ENCODE measurements at regions not wholly inside any gene's neighbourhood (a gene's known extent, or its start where the extent isn't known, plus 50 kb on each side); places are given as distances from the start of the nearest gene placed in this dataset.
"Not testable (repeated sequence)": the region's sequence is repeated elsewhere in the genome, so short reads cannot be mapped to it uniquely, and the experiment has no call there.

- no peak for DNase-seq (ENCODE audit: low read depth in 2 of 2)
Measured at GRCh38 chr10:28859791-28860190, 182.5 kb downstream of the BAMBI start.

DNA sequence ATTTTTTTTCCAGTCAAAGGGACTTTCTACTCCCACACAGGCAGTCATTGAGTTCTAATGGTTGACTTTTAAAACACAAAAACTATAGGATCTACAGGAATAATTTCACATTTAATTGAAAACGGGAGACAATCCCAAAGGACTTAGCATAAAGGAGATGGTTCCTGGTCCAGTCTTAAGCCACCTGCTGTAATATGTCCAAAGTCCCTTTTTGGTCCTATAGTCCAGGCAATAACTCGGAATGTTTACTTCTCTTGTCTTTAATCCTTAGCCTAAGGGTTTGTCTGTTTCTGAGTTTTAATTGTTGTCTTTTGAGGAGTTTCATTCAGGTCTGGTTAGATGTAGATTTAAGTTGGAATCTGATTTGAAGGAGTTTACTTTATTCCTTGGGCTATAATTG, 184.9 kb downstream of the BAMBI start:
- no peak for DNase-seq (ENCODE audit: low read depth in 2 of 2)

GRCh38 chr10:28869606-28870201, 192.4 kb downstream of the BAMBI start:
- DNase-seq (ENCODE audit: low read depth in 2 of 2) = no peak

GRCh38 chr10:28871665-28872064, 194.3 kb downstream of the BAMBI start:
- no peak for DNase-seq (ENCODE audit: low read depth in 2 of 2)

- DNase-seq (ENCODE audit: low read depth in 2 of 2) = no peak
Measured at GRCh38 chr10:28872587-28873165, 195.4 kb downstream of the BAMBI start.

GRCh38 chr10:28873540-28873939, 196.2 kb downstream of the BAMBI start:
- no peak for DNase-seq (ENCODE audit: low read depth in 2 of 2)

GRCh38 chr10:28874210-28874609, 196.9 kb downstream of the BAMBI start:
- DNase-seq (ENCODE audit: low read depth in 2 of 2) = no peak

- no peak for DNase-seq (ENCODE audit: low read depth in 2 of 2)
Measured at GRCh38 chr10:28875549-28876081, 198.3 kb downstream of the BAMBI start.

GRCh38 chr10:28878236-28878970, 201.1 kb downstream of the BAMBI start:
- DNase-seq (ENCODE audit: low read depth in 2 of 2) = no peak

DNA sequence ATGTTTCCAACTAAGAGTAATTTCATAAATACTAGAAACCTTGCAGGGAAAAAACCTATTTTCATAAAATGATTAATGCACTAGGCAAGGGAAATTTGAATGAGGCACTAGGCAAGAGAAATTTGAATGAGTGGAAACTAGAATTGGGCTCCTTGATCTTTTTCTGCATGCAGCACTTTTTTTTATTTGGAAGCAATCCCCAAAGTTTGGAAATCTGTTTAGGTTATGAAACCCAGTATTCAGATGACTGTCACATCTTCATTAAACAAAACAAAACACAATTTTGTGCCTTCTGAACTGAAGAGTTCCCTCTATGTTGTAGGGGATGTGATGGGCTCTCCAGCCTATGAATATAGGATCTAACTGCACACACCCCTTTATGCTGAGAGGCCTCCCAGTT, 201.9 kb downstream of the BAMBI start:
- DNase-seq (ENCODE audit: low read depth in 2 of 2) = no peak

- DNase-seq (ENCODE audit: low read depth in 2 of 2) = no peak
Measured at GRCh38 chr10:28879875-28880682, 202.8 kb downstream of the BAMBI start.

DNA sequence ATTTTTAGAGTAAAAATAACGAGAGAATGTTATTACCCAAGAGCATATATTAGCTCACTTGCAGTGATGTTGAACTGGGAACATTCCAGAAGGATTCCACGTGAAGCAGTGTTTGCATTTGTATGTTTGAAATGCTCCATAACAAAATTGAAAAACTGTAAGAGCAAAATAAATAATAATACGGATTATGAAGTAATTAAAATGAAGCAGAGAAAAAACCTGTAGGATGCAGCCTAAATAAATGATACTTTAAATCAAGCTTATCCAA, 203.3 kb downstream of the BAMBI start:
- no peak for DNase-seq (ENCODE audit: low read depth in 2 of 2)

- no peak for DNase-seq (ENCODE audit: low read depth in 2 of 2)
Measured at GRCh38 chr10:28881171-28881882, 204.0 kb downstream of the BAMBI start.

DNA sequence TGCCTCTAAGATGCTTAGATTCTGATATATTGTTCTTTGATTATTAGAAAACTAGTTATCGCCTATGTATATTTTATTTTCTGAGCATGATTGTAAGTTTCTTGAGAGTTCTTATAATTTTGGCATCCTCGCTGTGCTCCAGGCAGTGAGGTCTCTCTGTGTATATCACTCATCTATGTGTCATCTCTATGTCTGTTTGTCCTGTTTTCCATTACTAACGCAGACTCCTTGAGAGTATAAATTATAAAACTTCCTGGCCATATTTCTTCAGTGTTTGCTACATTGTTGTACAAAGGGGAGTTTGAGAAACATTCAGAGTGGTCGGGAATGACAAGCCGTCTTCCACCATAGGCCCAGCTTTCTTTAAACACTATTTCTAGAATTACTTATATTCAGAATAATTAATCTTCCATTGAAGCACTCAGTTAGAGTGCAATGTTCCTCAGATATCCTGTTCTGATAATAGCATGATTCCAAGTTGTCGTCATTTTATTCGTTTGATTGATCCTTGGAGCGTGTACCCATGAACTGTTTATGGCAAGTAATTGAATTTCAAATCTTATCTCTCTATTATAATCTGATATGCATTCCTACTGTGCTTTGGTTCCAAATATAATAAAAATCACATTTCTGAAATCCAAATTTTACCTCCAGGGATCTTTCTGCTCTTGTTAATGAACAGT, 206.6 kb downstream of the BAMBI start:
- DNase-seq (ENCODE audit: low read depth in 2 of 2) = no peak

- DNase-seq (ENCODE audit: low read depth in 2 of 2) = no peak
Measured at GRCh38 chr10:28890121-28890950, 213.0 kb downstream of the BAMBI start.

- DNase-seq (ENCODE audit: low read depth in 2 of 2) = no peak
Measured at GRCh38 chr10:28891058-28891713, 213.9 kb downstream of the BAMBI start.

DNA sequence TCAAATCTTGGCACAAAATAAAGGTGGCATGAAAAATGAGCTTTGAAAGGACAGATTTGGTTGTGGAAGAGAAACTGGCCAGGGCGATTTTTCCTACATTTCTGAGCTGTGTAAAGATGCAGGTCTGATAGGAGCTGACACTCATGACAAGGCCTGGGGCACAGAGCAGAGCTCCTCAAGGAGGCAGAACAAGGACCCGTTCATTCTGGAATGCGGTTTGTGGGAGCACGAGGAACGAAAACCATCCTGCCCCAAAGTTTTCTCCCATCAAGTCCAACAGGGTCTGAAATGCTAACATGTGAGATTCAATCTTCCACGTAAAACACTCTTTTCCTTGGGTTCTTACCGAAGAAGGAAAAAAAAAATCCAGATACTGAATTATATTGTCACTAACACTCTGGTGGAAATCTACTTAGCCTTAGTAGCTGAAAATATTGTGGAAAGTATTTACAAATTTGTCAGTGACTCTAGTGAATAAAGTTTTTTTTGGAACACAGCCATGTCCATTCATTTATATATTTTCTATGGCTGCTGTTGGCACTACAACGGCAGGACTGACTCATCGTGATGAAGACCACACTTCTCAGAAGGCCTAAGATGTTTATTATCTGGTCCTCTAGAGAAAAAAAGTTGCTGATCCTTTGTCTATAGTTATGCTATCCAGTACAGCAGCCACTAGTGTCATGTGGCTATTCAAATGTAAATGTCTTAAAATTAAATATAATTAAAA, 215.7 kb downstream of the BAMBI start:
- no peak for DNase-seq (ENCODE audit: low read depth in 2 of 2)

DNA sequence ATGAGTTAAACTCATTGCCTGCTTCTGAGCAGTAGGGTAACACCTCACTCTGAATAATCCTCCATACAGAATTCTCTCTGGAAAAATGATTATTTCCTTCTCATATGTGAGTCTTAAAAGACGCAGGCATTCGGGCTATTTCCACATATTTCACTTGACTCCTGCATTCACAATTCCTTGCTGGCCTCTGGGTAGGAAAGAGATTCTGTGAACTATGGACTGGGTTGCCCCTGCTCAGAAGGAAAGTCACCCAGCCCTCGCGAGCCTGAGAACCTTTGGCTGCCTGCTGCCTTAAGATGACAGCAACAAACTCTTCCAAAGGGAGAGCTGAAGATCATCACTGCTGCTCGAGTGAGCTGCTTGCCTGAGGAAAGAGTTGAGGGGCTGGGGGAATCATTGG, 216.8 kb downstream of the BAMBI start:
- no peak for DNase-seq (ENCODE audit: low read depth in 2 of 2)

DNA sequence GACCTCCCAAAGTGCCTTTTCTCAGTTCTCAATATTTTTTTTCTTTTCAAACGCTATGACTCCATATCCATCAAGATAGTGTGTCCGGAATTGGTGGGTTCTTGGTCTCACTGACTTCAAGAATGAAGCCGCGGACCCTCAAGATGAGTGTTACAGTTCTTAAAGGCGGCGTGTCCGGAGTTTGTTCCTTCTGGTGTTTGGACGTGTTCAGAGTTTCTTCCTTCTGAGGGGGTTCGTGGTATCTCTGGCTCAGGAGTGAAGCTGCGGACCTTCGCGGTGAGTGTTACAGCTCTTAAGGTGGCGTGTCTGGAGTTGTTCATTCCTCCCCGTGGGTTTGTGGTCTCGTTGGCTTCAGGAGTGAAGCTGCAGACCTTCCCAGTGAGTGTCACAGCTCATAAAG, 218.3 kb downstream of the BAMBI start:
- not testable (repeated sequence) for DNase-seq (ENCODE audit: low read depth in 2 of 2)

All from stimulated activated CD4-positive, alpha-beta T cell treated with anti-CD3 and anti-CD28 coated beads, Interleukin-15, amount 100 ng/mL, for 48 hours (primary cell).